ENCODE measurements at regions not wholly inside any gene's neighbourhood (a gene's known extent, or its start where the extent isn't known, plus 50 kb on each side); places are given as distances from the start of the nearest gene placed in this dataset.

GRCh38 chr5:27876071-27876470, 837.7 kb upstream of the CDH9 start:
- 64 to 88% (median 76%) methylated on average over 1 of the region's 1 CpG for WGBS, 3 donors
- intact Hi-C loops (cut with DNase I), result no loop called here
- no peaks in the 10 kb centered on the region for H3K4me1 ChIP-seq (ENCODE audit: insufficient read depth)
- TF ChIP-seq EP300 (IDR thresholded peaks at IDR 0.05) (no peak), POLR2A (IDR thresholded peaks at IDR 0.05) (no peak)
- TF ChIP-seq, protein P1, sequence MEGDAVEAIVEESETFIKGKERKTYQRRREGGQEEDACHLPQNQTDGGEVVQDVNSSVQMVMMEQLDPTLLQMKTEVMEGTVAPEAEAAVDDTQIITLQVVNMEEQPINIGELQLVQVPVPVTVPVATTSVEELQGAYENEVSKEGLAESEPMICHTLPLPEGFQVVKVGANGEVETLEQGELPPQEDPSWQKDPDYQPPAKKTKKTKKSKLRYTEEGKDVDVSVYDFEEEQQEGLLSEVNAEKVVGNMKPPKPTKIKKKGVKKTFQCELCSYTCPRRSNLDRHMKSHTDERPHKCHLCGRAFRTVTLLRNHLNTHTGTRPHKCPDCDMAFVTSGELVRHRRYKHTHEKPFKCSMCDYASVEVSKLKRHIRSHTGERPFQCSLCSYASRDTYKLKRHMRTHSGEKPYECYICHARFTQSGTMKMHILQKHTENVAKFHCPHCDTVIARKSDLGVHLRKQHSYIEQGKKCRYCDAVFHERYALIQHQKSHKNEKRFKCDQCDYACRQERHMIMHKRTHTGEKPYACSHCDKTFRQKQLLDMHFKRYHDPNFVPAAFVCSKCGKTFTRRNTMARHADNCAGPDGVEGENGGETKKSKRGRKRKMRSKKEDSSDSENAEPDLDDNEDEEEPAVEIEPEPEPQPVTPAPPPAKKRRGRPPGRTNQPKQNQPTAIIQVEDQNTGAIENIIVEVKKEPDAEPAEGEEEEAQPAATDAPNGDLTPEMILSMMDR (IDR thresholded peaks at IDR 0.05), result no peak
- no peak overlapping the region for H3K27ac ChIP-seq
- no peak for DNase-seq
- H3K9me3 ChIP-seq, result no peaks in the 10 kb centered on the region
- no peak overlapping the region for H3K4me3 ChIP-seq
- H3K36me3 ChIP-seq, result no peaks in the 10 kb centered on the region
- H3K27me3 ChIP-seq, result no peaks in the 10 kb centered on the region

DNA sequence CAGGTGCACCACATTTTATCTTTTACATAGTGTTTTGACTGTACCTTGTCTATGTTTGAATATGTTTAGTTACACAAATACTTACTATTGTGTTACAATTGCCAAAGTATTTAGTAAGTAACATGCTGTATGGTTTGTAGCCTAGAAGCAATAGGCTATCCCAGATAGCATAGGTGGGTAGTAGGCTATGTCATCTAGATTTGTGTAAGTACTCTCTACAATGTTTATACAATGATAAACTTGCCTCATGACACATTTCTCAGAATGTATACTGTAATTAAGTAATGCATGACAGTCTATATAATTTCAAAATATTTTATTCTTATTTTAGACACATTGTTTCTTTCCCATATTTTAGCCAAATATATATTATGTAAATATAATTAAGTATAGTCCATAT, 836.8 kb upstream of the CDH9 start:
- H3K4me1 ChIP-seq (ENCODE audit: insufficient read depth), result no peaks in the 10 kb centered on the region
- no peak overlapping the region for H3K4me3 ChIP-seq
- DNase-seq, result no peak
- H3K27ac ChIP-seq, result no peak overlapping the region
- H3K36me3 ChIP-seq, result no peaks in the 10 kb centered on the region
- no peak for TF ChIP-seq EP300 (IDR thresholded peaks at IDR 0.05)
- TF ChIP-seq, protein P1 (IDR thresholded peaks at IDR 0.05), result no peak
- TF ChIP-seq POLR2A (IDR thresholded peaks at IDR 0.05), result no peak
- intact Hi-C loops (cut with DNase I), result no loop called here
- H3K27me3 ChIP-seq, result no peaks in the 10 kb centered on the region
- no peaks in the 10 kb centered on the region for H3K9me3 ChIP-seq

GRCh38 chr5:27868292-27868691, 829.9 kb upstream of the CDH9 start:
- no peak overlapping the region for H3K4me3 ChIP-seq
- H3K27me3 ChIP-seq, result no peaks in the 10 kb centered on the region
- no peaks in the 10 kb centered on the region for H3K9me3 ChIP-seq
- WGBS, 3 donors, result 95 to 99% (median 98%) methylated on average over 2 of the region's 2 CpGs
- no peaks in the 10 kb centered on the region for H3K4me1 ChIP-seq (ENCODE audit: insufficient read depth)
- intact Hi-C loops (cut with DNase I), result no loop called here
- H3K36me3 ChIP-seq, result no peaks in the 10 kb centered on the region
- H3K27ac ChIP-seq, result no peak overlapping the region
- TF ChIP-seq EP300 (IDR thresholded peaks at IDR 0.05) (no peak), POLR2A (IDR thresholded peaks at IDR 0.05) (no peak)
- TF ChIP-seq, protein P1 (IDR thresholded peaks at IDR 0.05), result no peak
- DNase-seq, result no peak

GRCh38 chr5:27855491-27855890, 817.1 kb upstream of the CDH9 start:
- intact Hi-C loops (cut with DNase I), result no loop called here
- H3K36me3 ChIP-seq, result no peaks in the 10 kb centered on the region
- WGBS, 3 donors, result 0 to 10% (median 3%) methylated on average over 1 of the region's 1 CpG
- TF ChIP-seq, protein P1 (IDR thresholded peaks at IDR 0.05), result no peak
- TF ChIP-seq EP300 (IDR thresholded peaks at IDR 0.05) (no peak), POLR2A (IDR thresholded peaks at IDR 0.05) (no peak)
- H3K4me3 ChIP-seq, result no peak overlapping the region
- no peaks in the 10 kb centered on the region for H3K4me1 ChIP-seq (ENCODE audit: insufficient read depth)
- no peaks in the 10 kb centered on the region for H3K9me3 ChIP-seq
- no peak for DNase-seq
- no peaks in the 10 kb centered on the region for H3K27me3 ChIP-seq
- no peak overlapping the region for H3K27ac ChIP-seq

Measured in ovary (tissue), 7 donors.